Fibroblast of pulmonary artery (primary cell): ENCODE measurements at regions not wholly inside any gene's neighbourhood (a gene's known extent, or its start where the extent isn't known, plus 50 kb on each side); places are given as distances from the start of the nearest gene placed in this dataset.

Experiments used
- DNase-seq: peaks from one replicate; pipeline ENCODE4 v3.0.0-alpha.2; 2010; ENCODE audit warnings: low read depth
- H3K4me3 ChIP-seq: replicated peaks from 2 replicates; pipeline ENCODE4 v1.5.1; 2011; ENCODE audit warnings: low read depth, mild to moderate bottlenecking, control low read depth, low read length, moderate library complexity
- TF ChIP-seq, protein P1 (sequence below): IDR thresholded peaks from 2 replicates; pipeline ENCODE4 v1.5.1; 2011; ENCODE audit warnings: mild to moderate bottlenecking, control low read depth, low read length, inconsistent platforms; ENCODE audit errors: missing control alignments

DNA sequence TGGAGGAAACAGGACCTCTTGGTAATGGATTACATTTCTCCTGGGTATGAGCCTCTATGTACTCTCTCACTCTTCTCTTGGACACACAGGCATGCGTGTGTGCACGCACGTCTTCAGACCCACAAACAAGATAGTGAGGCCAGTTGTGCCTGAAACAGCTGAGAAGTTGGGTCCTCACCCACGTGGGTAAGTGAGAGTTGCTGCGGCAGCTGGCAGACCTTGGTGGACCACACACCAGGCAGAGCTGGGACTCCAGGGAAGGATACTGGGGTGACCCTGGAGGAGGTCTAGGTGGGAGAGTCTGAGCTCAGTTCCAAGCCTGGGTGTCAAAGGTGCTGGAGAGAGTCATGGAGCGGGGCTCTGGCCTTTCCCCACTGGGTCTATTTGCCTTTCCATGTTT is 194.3 kb downstream of the HAUS1 start:
- TF ChIP-seq, protein P1, sequence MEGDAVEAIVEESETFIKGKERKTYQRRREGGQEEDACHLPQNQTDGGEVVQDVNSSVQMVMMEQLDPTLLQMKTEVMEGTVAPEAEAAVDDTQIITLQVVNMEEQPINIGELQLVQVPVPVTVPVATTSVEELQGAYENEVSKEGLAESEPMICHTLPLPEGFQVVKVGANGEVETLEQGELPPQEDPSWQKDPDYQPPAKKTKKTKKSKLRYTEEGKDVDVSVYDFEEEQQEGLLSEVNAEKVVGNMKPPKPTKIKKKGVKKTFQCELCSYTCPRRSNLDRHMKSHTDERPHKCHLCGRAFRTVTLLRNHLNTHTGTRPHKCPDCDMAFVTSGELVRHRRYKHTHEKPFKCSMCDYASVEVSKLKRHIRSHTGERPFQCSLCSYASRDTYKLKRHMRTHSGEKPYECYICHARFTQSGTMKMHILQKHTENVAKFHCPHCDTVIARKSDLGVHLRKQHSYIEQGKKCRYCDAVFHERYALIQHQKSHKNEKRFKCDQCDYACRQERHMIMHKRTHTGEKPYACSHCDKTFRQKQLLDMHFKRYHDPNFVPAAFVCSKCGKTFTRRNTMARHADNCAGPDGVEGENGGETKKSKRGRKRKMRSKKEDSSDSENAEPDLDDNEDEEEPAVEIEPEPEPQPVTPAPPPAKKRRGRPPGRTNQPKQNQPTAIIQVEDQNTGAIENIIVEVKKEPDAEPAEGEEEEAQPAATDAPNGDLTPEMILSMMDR: no peak
- DNase-seq: no peak
- H3K4me3 ChIP-seq: no peak overlapping the region

DNA sequence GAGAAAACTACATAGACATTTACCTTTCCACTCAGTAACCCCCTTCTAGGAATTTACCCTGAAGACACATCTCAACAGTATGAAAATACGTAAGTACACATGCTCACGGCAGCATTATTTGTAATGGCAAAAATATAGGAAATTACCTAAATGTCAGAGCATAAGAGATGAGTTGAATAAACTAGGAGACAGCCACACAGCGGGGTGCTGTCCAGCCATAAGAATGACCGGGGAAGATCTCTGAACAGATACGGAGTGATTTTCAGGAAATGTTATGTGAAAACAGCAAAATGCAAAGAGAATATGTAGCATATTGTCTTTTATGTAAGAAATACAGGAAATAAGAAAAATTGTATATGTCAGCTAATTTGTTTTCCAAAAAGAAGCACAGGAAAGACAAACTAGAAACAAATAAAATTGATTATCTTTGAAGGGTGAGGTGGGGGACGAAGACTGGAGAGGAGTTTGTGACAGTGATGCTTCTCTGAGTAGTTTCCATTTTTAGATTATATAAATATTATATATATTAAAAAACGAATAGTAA is 195.4 kb downstream of the HAUS1 start:
- TF ChIP-seq, protein P1: no peak
- H3K4me3 ChIP-seq: no peak overlapping the region
- DNase-seq: no peak

DNA sequence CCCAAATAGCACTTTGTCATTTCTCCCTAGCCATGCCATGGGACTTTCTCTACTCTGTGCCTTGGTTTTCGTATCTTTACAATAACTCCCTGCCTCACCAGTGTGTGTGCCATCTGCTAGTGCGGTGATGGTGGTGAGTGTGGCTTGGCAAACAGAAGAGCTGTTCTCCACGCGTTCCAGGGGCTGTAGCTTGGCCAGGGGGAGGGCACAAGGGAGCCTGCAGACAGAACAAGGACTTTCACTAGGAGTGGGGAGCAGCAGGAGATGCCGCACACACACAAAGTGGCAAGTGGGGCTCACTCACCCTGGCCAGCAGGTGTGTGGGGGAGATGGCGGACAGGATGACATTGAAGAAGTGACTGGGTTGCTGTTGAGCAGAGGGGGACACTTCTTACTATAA is 196.9 kb downstream of the HAUS1 start:
- no peak for DNase-seq
- TF ChIP-seq, protein P1: no peak
- no peak overlapping the region for H3K4me3 ChIP-seq

DNA sequence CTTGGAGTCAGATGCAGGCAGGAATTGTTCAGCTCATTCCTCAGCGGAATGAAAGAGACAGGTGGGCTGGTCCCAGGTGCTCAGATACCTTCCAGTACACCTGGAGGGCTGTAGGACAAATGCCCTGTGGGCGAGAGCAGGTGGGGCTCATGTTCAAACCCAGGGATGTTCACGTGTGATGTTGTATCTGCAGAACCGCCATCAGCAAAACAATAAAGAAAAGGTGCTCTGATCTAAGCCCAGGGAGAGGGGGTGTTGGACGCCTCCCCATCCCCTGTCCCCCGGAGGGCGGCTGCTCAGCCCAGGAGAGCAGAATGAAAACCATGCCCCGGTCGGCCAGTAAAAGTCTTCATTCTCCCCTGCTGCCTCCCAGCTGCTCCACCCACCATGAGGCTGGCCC is 197.4 kb downstream of the HAUS1 start:
- no peak for DNase-seq
- TF ChIP-seq, protein P1: no peak
- no peak overlapping the region for H3K4me3 ChIP-seq

DNA sequence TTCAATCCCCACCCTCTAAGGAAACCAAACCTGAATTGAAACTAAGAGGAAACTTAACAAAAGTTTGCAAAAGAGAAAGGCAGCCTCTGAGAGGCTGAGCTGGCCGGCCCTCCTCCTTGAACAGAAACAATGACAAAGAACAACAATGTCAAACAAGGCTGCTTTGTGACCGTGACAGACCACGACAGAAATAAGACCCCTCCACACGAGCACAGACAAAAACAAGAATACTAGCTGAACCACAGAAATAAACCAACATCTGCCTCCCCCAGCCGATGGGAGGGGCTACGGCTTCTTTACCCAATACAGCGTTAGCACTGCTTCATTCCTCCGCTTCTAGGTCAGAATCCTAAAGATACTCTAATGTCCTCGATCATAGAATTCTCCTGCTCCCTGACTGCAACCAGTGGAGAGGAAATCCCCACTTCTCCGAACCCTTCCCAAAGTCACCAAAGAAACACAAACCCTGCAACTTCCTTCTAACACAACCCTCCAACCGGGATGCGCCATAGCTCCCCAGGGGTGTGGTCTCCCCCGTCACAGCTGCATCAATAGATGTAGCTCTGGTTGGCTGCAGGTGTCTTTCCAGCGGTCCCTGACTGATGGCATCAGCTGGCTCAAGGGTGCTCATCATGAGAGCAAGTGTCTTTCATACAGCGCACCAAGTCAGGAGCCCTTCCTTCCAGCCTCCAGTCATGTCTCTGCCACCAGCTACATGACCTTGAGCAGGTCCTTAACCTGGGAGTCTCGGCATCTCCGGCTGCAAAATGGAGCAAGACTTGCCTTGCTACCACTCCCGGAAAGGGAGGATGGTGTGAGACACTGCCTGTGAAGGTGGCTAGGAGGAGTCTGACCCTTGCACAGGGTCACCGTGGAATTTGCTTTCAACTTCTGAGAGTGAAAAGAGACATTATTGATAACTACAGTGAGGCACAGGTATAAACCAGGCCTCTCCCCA is 198.6 kb downstream of the HAUS1 start:
- no peak overlapping the region for H3K4me3 ChIP-seq
- DNase-seq: no peak
- TF ChIP-seq, protein P1: no peak

DNA sequence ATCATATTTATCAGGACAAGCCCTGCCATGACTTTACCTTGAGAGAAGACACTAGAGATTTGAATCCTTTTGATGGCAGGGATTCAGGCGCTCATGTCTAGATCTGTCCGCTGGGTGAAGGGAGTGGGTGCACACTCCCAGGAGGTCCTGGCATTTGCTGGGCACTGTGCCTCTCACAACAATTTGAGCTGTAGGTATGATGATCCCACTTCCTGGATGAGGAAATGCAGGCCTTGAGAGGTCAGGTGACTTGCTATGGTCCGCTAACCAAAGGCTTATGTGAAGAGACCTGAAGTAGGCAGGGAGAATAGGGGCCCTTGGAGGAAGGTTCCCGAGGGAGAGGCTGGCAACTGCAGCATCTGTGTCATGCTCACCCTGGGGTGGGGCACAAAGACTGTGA is 206.1 kb downstream of the HAUS1 start:
- DNase-seq: no peak
- TF ChIP-seq, protein P1: no peak

More for the DNA sequence above, 206.1 kb downstream of the HAUS1 start:
- no peak overlapping the region for H3K4me3 ChIP-seq
